GM19099 (cell line): ENCODE measurements at regions not wholly inside any gene's neighbourhood (a gene's known extent, or its start where the extent isn't known, plus 50 kb on each side); places are given as distances from the start of the nearest gene placed in this dataset.

Experiments
- POLR2A ChIP-seq: IDR thresholded peaks from 3 replicates; pipeline ENCODE4 v1.6.1; 2011; ENCODE audit warnings: low read depth; ENCODE audit not compliant: insufficient read length; ENCODE audit errors: extremely low read depth

DNA sequence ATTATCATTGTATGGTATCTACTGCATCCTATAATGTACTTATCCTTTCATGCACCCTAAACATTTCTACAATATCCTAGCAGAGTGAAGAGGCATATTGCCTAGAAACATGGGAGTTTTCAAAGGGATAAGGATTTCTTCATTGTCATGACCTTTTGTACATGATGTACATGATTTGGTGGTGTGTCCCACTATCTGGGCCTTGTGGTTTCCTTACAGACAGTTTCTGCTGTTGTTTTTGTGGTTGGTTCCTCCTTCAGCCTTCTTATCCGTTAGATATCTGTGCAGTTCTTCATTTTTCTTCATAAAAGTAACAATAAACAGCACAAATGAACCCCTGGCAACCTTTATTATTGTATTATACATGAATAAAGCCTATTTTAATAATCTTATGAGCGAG is 70.4 kb upstream of the BACH1 start:
- no peak for TF ChIP-seq POLR2A

DNA sequence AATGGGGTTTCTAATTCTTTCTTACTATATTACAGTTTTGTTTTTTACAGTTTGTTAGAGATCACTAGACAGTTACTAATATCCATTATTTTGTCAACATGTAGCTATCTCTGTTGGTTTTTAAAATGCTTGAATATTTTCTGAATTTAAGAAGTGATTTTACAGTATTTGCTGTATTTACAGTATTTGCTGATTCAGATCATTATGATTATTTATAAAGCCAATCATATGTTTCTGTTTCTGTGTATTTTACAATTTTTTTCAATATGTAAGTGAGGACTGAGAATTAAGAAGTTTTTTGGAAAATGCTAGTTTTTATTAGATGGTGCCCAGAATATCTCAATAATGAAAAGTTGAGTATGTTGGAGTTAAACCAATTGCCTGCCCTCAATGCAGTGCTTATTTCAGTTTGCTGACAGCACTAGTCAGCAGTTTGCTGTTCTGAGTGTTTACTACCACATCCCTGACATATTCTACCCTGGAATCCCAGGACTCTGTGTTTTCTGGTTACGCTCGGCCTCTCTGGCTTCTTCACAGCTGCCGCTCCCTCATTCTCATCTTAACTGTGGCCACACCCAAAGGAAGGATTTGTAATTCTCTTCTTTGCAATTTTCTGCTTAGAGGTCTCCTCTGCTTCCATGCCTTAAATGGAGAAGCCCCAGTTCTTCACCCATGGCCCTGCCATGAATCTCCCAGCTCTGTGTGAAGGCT is 68.0 kb upstream of the BACH1 start:
- TF ChIP-seq POLR2A = no peak

DNA sequence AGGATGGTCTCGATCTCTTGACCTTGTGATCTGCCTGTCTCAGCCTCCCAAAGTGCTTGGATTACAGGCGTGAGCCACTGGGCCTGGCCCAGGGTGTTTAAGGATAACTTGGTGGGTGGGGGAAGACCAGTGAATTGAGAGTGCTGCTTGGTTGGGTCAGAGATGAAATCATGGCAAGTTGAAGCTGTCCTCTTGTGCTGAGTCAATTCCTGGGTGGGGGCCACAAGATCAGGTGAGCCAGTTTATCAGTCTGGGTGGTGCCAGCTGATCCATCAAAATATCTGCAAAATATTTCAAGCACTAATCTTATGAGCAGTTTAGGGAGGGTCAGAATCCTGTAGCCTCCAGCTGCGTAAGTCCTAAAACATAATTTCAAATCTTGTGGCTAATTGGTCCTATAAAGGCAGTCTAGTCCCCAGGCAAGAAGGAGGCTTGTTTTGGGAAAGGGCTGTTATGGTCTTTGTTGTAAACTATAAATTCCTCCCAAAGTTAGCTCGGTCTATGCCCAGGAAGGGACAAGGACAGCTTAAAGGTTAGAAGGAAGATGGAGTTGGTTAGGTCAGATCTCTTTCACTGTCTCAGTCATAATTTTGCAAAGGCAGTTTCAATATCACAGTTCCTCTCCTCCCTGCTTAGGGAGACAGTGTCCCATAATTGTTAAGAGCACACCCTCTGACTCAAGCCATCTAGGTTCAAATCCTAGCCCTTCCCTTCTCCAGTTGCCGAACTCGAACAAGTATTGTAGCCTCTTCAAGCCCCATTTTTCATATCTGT is 66.8 kb upstream of the BACH1 start:
- no peak for TF ChIP-seq POLR2A

DNA sequence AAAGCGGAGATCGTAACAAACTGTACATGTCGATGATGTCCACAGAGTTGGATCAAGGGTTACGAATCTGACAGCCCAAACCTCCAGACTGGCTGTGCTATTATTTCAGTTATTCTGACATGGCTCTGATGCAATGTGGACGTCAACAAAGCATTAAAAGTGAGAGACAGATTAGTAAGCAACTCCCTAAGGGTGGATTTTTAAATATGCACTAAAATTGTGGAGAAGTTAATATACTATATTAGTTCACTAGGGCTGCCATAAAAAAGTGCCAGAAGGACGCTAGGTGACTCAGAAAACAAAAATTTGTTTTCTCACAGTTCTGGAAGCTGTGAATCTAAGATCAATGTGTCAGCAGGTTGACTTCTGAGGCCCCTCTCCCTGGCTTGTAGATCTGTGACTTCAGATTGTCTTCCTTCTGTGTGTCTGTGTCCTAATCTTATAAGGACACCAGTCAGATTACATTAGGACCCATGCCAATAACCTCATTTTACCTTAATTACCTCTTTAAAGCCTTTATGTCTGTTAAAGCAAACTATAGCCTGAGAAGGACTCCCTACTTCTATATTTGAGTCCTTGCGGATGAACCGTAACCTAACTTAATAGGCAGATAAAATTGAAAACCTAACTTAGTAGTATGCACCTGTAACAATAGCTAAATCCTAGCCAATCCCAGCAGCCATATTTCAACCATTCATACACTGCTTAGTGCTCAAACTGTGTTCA is 66.0 kb upstream of the BACH1 start:
- TF ChIP-seq POLR2A = no peak

DNA sequence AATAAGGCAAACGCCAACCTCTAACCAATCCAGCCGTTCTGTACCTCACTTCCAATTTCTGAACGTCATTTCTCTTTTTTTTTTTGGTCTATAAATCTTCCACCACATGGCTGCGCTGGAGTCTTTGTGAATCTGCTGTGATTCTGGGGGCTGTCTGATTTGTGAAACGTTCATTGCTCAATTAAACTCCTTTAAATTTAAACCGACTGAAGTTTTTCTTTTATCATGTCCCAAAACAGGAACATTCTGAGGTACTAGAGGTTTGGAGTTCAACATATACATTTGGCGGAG is 65.5 kb upstream of the BACH1 start:
- TF ChIP-seq POLR2A = no peak

DNA sequence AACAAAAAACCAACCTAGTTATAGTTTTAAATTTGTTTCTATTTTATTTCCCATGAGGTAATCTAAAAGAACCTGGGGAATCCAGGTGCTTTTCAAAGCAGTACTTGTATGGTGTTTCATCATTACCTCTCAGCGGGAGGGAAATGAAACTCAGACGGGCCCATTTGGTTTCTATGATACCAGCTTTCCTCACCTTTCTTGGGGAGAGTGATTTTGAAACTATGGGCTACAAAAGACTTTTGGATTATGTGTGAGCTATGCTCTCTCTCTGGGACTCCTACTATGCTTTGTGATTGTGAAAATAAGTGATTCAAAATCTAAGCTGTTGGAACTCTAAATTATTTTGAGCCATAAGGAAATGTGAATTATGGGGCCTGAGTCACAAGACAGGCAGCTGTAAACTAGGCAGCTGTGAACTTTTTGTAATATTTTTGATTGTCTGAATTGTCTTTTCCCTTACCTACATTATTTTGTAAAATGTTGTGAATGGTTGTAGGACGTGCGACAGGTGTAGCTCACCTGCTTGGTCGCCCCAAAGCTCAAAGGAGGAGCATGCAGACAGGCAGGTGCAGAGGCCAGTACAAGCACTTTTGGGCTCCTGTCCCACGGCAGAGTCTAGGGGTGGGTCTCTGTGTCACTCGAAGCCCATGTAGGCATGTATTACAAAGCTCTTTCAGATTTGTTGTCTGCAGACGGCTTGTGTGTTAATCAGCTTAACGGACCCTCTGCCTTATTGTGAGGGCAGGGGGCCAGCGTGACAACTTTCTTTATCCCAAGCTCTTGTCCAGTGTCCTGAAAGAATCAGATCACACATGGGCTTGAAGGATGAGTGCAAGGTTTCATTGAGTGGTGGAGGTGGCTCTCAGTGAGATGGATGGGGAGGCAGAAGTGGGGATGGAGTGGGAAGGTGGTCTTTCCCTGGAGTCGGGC is 64.8 kb upstream of the BACH1 start:
- no peak for TF ChIP-seq POLR2A

DNA sequence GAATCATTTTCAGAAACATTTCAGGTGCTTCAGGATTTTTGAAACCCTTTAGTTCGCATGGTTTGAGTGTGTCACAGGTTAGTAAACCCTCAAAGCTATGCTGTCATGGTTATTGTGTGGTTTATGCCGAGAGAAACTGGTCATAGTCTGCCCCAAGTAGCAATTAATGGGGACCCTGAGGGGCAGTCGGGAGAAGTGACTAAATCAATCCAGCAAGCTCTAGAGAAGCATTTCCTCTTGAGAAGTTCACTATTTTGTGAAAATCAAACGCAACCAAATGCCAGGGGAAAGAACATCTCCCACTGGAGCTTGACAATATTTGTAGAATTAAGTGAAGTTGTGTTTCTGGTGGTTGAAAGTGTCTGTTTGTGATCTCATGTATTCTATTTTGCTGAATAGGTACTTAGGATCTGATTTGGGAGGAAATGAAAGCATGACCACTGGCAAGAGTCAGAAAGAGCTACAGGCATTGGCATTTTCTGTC is 63.0 kb upstream of the BACH1 start:
- TF ChIP-seq POLR2A = no peak

DNA sequence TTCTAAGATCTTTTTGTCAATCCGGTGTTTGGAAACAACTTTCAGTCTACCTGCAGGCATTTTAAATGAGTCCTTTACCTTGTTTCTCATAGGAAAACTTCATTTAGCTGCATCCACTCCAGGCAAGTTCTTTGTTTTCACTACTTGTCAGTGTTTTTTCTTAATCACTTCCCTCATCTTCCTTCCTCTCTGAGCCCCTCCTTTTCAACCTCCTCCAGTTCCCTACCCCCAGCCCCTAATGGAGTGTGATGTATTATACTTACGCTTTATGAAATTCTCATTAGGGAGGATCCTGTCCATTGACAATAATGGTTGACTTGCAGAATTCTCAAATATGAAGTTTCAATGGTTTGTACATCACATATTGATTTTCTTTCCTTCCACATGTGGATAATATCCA is 62.5 kb upstream of the BACH1 start:
- no peak for TF ChIP-seq POLR2A

DNA sequence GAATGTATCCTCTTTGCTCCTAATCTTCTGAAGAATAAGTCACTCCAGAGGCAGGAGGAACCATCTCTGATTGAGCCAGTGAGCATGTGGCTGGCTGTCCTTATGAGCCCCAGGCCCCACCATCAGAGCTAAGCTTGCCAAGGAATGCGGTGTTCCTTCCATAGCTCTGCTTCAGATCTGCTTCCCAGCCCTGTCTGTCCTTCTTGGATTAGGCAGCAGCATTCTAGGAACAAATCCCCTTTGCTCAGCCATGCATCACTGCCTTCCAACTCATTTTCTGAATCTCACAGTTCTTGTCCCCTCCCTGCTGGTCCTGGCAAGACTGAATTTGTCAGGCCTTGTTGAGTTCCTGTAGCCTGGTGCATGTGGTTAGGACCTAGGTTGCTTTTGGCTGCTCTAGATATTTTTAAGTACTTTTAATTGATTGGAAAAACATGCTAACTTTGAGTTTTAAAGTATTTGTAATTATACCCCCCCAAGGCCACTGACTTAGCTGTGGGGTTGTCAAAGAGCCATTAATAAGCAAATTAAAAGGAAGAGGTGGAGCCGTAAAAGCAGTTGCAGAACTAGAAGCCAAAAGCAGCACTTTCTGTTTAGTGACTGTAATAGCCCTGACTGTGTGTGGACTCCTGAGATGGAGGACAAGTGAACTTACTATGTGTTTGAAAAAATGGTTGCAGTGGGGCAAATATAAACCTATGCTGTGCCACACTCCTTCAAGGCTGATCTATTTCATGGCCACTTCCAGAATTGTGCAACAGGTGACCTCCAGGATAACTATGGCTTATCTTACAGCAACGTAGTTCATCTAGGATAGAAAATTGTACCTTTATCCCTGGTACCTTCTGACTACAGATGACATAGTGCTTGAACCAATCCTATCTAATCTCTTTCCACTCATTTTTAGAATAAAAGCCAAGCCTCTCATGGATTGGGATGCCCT is 61.3 kb upstream of the BACH1 start:
- TF ChIP-seq POLR2A = peak; percentile 40

DNA sequence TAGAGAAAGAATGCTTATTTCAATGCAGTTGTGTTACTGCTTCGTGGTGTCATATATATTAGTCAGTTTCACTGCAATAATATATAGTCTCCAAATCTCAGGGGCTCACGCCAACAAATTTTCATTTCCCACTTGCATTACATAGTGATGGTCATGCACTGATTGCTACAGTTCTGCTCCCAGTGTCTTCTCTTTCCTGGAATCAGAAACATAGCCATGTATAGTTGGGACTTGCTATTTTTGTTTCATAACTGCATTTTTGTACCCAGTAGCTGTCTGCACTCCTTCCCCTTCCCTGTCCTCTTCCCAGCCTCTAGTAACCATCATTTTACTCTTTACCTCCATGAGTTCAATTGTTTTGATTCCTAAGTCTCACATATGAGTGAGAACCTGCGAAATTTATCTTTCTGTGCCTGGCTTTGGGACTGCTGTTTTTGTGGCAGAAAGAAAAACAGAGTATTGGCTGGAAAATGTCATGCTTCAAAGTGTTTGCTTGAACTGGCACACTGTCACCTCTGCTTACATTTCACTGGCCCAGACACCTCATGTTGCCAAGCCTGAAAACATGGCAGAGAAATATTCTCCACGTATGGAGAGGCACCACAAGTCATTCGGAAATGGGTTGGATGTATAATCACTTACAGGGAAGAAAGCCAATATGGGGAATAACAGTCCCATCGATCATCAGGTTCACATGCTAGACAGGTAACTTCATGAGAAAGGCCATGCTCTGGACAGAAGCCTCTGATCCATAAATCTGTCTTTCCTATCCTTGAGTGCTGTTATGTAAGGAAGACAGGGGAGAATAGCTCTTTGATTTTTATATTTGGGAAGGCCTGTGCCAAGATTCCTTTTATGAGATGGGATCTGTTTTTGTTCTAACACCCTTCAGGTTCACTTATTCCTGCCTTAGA is 60.4 kb upstream of the BACH1 start:
- no peak for TF ChIP-seq POLR2A

DNA sequence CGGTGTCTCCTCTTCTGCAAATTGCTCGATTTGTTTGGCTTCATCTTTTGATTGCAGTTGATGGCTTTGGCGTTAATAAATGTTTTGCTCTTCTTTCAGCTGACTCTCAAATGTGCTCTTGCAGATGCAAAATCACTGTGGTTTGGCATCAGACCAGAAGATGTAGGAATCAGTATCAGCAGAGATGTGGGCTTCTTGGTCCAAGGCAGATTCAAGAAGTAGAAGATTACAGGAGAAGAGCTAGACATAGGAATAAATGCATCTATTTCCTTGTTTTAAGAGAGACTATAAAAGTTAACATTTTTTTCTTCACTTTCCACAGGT is 59.8 kb upstream of the BACH1 start:
- no peak for TF ChIP-seq POLR2A

DNA sequence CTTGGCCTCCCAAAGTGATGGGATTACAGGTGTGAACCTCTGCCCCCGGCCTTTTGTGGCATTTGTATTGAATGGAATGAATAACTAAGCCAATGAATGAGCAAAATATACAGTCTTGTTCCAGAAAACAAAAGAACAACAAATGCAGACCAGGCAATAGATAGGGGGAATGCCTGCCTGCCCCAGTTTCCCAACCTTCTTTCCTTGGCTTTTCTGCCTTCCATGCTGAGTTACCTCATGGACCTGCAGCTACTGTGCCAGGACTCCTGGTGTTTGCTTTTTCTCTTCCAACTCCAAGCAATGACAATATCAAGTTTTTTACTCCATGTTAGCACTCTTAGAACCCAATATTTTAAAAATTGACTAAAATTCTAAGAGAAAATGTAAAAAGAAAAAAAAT is 58.6 kb upstream of the BACH1 start:
- no peak for TF ChIP-seq POLR2A

DNA sequence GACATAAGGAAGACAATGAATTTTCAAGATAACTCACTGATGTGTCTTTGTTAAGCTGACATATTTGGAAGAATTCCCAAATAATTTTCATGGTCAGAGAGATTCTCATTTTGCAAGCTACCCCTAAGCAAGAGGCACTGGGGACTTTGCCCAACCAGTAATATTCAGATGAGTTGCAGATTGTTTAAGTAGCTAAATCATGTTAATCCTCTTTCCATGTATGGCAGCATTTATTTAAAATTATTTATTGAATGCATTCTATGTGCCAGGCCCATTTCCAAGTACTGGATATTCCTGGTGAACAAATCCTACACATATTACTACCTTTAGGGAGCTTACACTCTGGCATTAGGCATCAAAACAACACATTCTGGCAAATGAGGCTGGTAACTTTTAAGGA is 56.5 kb upstream of the BACH1 start:
- TF ChIP-seq POLR2A = no peak
